ENCODE measurements at regions not wholly inside any gene's neighbourhood (a gene's known extent, or its start where the extent isn't known, plus 50 kb on each side); places are given as distances from the start of the nearest gene placed in this dataset.

- Mint-ChIP-seq H3K27ac (no peak overlapping the region), H3K4me3 (no peak overlapping the region), H3K36me3 (ENCODE audit: low read depth) (no peaks in the 10 kb centered on the region), H3K27me3 (no peaks in the 10 kb centered on the region), H3K4me1 (peaks cover 3% of the 10 kb centered on the region), H3K9me3 (peaks cover 11% of the 10 kb centered on the region)
- CTCF ChIA-PET: no interaction called here
- no peak for DNase-seq
- intact Hi-C loops (cut with micrococcal nuclease): no loop called here
- no peak for ATAC-seq (ENCODE audit: low read depth)
- POLR2A ChIA-PET: no interaction called here
- TF ChIP-seq CTCF (IDR thresholded peaks at IDR 0.05): no peak
These were observed 241.6 kb downstream of the ZNF621 start for GRCh38 chr3:40766396-40766795.

GRCh38 chr3:40768046-40768445 is 243.3 kb downstream of the ZNF621 start:
- ChIA-PET POLR2A (no interaction called here), CTCF (no interaction called here)
- Mint-ChIP-seq H3K9me3 (peaks cover 2% of the 10 kb centered on the region), H3K4me3 (no peak overlapping the region), H3K27ac (no peak overlapping the region), H3K27me3 (no peaks in the 10 kb centered on the region), H3K4me1 (peaks cover 3% of the 10 kb centered on the region), H3K36me3 (ENCODE audit: low read depth) (no peaks in the 10 kb centered on the region)
- TF ChIP-seq CTCF (IDR thresholded peaks at IDR 0.05): no peak
- intact Hi-C loops (cut with micrococcal nuclease): no loop called here
- ATAC-seq (ENCODE audit: low read depth) (no peak), DNase-seq (no peak)

GRCh38 chr3:40768536-40768935 is 243.8 kb downstream of the ZNF621 start:
- intact Hi-C loops (cut with micrococcal nuclease): no loop called here
- POLR2A ChIA-PET: no interaction called here
- no peak for TF ChIP-seq CTCF (IDR thresholded peaks at IDR 0.05)
- Mint-ChIP-seq H3K9me3 (peaks cover 2% of the 10 kb centered on the region), H3K27ac (no peak overlapping the region), H3K4me1 (peaks cover 3% of the 10 kb centered on the region), H3K36me3 (ENCODE audit: low read depth) (no peaks in the 10 kb centered on the region), H3K27me3 (no peaks in the 10 kb centered on the region), H3K4me3 (no peak overlapping the region)
- ATAC-seq (ENCODE audit: low read depth): no peak
- no peak for DNase-seq
- CTCF ChIA-PET: no interaction called here

GRCh38 chr3:40770061-40770460 is 245.3 kb downstream of the ZNF621 start:
- H3K27me3 Mint-ChIP-seq: no peaks in the 10 kb centered on the region
- ChIA-PET POLR2A (no interaction called here), CTCF (no interaction called here)
- no peak for DNase-seq
- H3K4me1 Mint-ChIP-seq: peaks cover 3% of the 10 kb centered on the region
- no peaks in the 10 kb centered on the region for H3K36me3 Mint-ChIP-seq (ENCODE audit: low read depth)
- TF ChIP-seq CTCF (IDR thresholded peaks at IDR 0.05): no peak
- no peak overlapping the region for H3K4me3 Mint-ChIP-seq
- H3K27ac Mint-ChIP-seq: no peak overlapping the region
- intact Hi-C loops (cut with micrococcal nuclease): loop anchor here (10.0 kb wide), 1 partner anchor 185 kb away; no protein-coding TSS in a partner anchor
- no peak for ATAC-seq (ENCODE audit: low read depth)
- H3K9me3 Mint-ChIP-seq: no peaks in the 10 kb centered on the region

GRCh38 chr3:40771112-40771511 is 246.4 kb downstream of the ZNF621 start:
- no peak overlapping the region for H3K27ac Mint-ChIP-seq
- no peaks in the 10 kb centered on the region for H3K9me3 Mint-ChIP-seq
- no peaks in the 10 kb centered on the region for H3K27me3 Mint-ChIP-seq
- H3K4me3 Mint-ChIP-seq: no peak overlapping the region
- DNase-seq (no peak), ATAC-seq (ENCODE audit: low read depth) (no peak)
- peaks cover 3% of the 10 kb centered on the region for H3K4me1 Mint-ChIP-seq
- no peaks in the 10 kb centered on the region for H3K36me3 Mint-ChIP-seq (ENCODE audit: low read depth)
- no peak for TF ChIP-seq CTCF (IDR thresholded peaks at IDR 0.05)
- intact Hi-C loops (cut with micrococcal nuclease): loop anchor here (10.0 kb wide), 1 partner anchor 186 kb away; no protein-coding TSS in a partner anchor
- CTCF ChIA-PET: no interaction called here
- POLR2A ChIA-PET: no interaction called here
